VCaP (cell line): ENCODE measurements at regions not wholly inside any gene's neighbourhood (a gene's known extent, or its start where the extent isn't known, plus 50 kb on each side); places are given as distances from the start of the nearest gene placed in this dataset.

Experiments
- H3K27ac ChIP-seq: fragments of 450-650 bp; 2 replicates; pipeline ENCODE4 v1.5.1; 2017
- CTCF ChIP-seq: fragments of 450-650 bp; conservative IDR thresholded peaks from 2 replicates; pipeline ENCODE4 v1.5.1; 2017; ENCODE audit warnings: mild to moderate bottlenecking, moderate library complexity

- no peak for TF ChIP-seq CTCF
- no peak overlapping the region for H3K27ac ChIP-seq
Measured at GRCh38 chr6:151733680-151734320, 73.7 kb upstream of the ESR1 start.

- H3K27ac ChIP-seq, result no peak overlapping the region
- TF ChIP-seq CTCF, result no peak
Measured at GRCh38 chr6:151738267-151738666, 69.2 kb upstream of the ESR1 start.

- TF ChIP-seq CTCF, result no peak
- no peak overlapping the region for H3K27ac ChIP-seq
Measured at GRCh38 chr6:151738960-151739359, 68.5 kb upstream of the ESR1 start.

- H3K27ac ChIP-seq, result no peak overlapping the region
- no peak for TF ChIP-seq CTCF
Measured at GRCh38 chr6:151740820-151741219, 66.7 kb upstream of the ESR1 start.

- H3K27ac ChIP-seq, result no peak overlapping the region
- no peak for TF ChIP-seq CTCF
Measured at GRCh38 chr6:151747896-151748295, 59.6 kb upstream of the ESR1 start.

- no peak overlapping the region for H3K27ac ChIP-seq
- TF ChIP-seq CTCF, result no peak
Measured at GRCh38 chr6:151749341-151749740, 58.1 kb upstream of the ESR1 start.

GRCh38 chr6:151753581-151753980 is 53.9 kb upstream of the ESR1 start:
- TF ChIP-seq CTCF, result no peak
- peak overlapping the region; percentile 54 for H3K27ac ChIP-seq
